ENCODE measurements at regions not wholly inside any gene's neighbourhood (a gene's known extent, or its start where the extent isn't known, plus 50 kb on each side); places are given as distances from the start of the nearest gene placed in this dataset.
A peak's percentile ranks its signal among the peaks of the same experiment; 100 is the strongest.

- intact Hi-C loops (cut with micrococcal nuclease; ENCODE audit: unreplicated experiment) (no loop called here), in situ Hi-C loops (cut with HindIII; ENCODE audit: extremely low pct_ligation_motif_present, low pct_unique_long_range_greater_than_20kb) (no loop called here)
- BruUV-seq (replicated peaks): no TSS peak
- H3K9ac ChIP-seq (ENCODE audit: insufficient read depth, low read depth, low read length): 0 out of 2 replicates have a peak overlapping the region, but pooled peaks have one; percentile 18
- H3K79me2 ChIP-seq (ENCODE audit: insufficient read depth, low read length): no peaks in the 10 kb centered on the region
- no peaks in the 10 kb centered on the region for H3K9me3 ChIP-seq (ENCODE audit: low read length)
- H3K4me1 ChIP-seq (ENCODE audit: insufficient read depth, low read length): peaks cover 45% of the 10 kb centered on the region
- DNase-seq (ENCODE audit: low spot score) (no peak), ATAC-seq (0 out of 3 replicates have a peak, but pooled peaks have one; percentile 5), FAIRE-seq (no peak)
- H3K4me3 ChIP-seq (replicated peaks in 1 of 3; ENCODE audit: insufficient read depth in 1 of 3, low read depth in 2 of 3, low read length in 3 of 3): no peak overlapping the region
- peak overlapping the region; percentile 71 for H3K4me2 ChIP-seq (ENCODE audit: low read depth, low read length)
- H3K27ac ChIP-seq (ENCODE audit: extremely low read length, insufficient read depth, low read length): no peak overlapping the region
- TF ChIP-seq HHEX (CRISPR knock-in tag; IDR thresholded peaks at IDR 0.05) (no peak), MIXL1 (CRISPR knock-in tag; IDR thresholded peaks at IDR 0.05) (no peak), MTF2 (CRISPR knock-in tag; IDR thresholded peaks at IDR 0.05; ENCODE audit: borderline replicate concordance) (no peak), PCBP2 (optimal IDR thresholded peaks at IDR 0.05; ENCODE audit: low read depth, low read length, poor library complexity, severe bottlenecking) (peak; percentile 89), AKAP8 (CRISPR knock-in tag; IDR thresholded peaks at IDR 0.05) (no peak), PCBP1 (IDR thresholded peaks at IDR 0.05; ENCODE audit: borderline replicate concordance, low read depth, low read length) (peak; percentile 95), HNRNPK (IDR thresholded peaks at IDR 0.05; ENCODE audit: low read depth, low read length, poor library complexity, severe bottlenecking) (peak; percentile 31), IRX3 (CRISPR knock-in tag; IDR thresholded peaks at IDR 0.05; ENCODE audit: borderline replicate concordance, low read depth) (no peak), ZNF576 (CRISPR knock-in tag; IDR thresholded peaks at IDR 0.05) (0 out of 2 replicates have a peak, but pooled peaks have one; percentile 40), CHD2 (IDR thresholded peaks at IDR 0.05; ENCODE audit: low read depth, low read length) (no peak)
- TF ChIP-seq, protein P1, sequence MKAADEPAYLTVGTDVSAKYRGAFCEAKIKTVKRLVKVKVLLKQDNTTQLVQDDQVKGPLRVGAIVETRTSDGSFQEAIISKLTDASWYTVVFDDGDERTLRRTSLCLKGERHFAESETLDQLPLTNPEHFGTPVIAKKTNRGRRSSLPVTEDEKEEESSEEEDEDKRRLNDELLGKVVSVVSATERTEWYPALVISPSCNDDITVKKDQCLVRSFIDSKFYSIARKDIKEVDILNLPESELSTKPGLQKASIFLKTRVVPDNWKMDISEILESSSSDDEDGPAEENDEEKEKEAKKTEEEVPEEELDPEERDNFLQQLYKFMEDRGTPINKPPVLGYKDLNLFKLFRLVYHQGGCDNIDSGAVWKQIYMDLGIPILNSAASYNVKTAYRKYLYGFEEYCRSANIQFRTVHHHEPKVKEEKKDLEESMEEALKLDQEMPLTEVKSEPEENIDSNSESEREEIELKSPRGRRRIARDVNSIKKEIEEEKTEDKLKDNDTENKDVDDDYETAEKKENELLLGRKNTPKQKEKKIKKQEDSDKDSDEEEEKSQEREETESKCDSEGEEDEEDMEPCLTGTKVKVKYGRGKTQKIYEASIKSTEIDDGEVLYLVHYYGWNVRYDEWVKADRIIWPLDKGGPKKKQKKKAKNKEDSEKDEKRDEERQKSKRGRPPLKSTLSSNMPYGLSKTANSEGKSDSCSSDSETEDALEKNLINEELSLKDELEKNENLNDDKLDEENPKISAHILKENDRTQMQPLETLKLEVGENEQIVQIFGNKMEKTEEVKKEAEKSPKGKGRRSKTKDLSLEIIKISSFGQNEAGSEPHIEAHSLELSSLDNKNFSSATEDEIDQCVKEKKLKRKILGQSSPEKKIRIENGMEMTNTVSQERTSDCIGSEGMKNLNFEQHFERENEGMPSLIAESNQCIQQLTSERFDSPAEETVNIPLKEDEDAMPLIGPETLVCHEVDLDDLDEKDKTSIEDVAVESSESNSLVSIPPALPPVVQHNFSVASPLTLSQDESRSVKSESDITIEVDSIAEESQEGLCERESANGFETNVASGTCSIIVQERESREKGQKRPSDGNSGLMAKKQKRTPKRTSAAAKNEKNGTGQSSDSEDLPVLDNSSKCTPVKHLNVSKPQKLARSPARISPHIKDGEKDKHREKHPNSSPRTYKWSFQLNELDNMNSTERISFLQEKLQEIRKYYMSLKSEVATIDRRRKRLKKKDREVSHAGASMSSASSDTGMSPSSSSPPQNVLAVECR (CRISPR knock-in tag; IDR thresholded peaks at IDR 0.05; ENCODE audit: borderline replicate concordance): 0 out of 2 replicates have a peak, but pooled peaks have one; percentile 8
- no peaks in the 10 kb centered on the region for H3K36me3 ChIP-seq (replicated peaks in 1 of 2; ENCODE audit: control insufficient read depth in 1 of 2, insufficient read depth in 2 of 2, low read length in 2 of 2)
- CTCF ChIA-PET (ENCODE audit: low intra/inter-chr PET ratio, low total read pairs): no interaction called here
- peaks cover 0 to 2% of the 10 kb centered on the region in 2 experiments; a peak in 1 of 5 replicates for H3K27me3 ChIP-seq (ENCODE audit: control insufficient read depth in 1 of 2, insufficient read depth in 2 of 2, low read length in 2 of 2)
- POLR2A ChIA-PET: interaction anchor here (0.6 kb wide), 1 partner anchor 279 kb away, joined by 6 read pairs; no protein-coding TSS in a partner anchor
- H4K20me1 ChIP-seq (ENCODE audit: insufficient read depth, low read length): no peaks in the 10 kb centered on the region
- 79% methylated on average over 15 of the region's 15 CpGs for WGBS (ENCODE audit: low lambda C conversion rate)
- H2AFZ ChIP-seq (ENCODE audit: low read length): no peak overlapping the region
Observed at GRCh38 chr6:167507376-167507945, 182.6 kb downstream of the TTLL2 start.
